B cell (primary cell): ENCODE measurements at regions not wholly inside any gene's neighbourhood (a gene's known extent, or its start where the extent isn't known, plus 50 kb on each side); places are given as distances from the start of the nearest gene placed in this dataset.

Source experiments
- CTCF ChIP-seq: fragments of 200-600 bp; IDR thresholded peaks from one replicate; pipeline ENCODE4 v1.8.0; 2022; ENCODE audit warnings: antibody characterized with exemption, mild to moderate bottlenecking
- EZH2 ChIP-seq: IDR thresholded peaks from 2 replicates; pipeline ENCODE4 v1.6.1; 2012; ENCODE audit warnings: borderline replicate concordance, low read depth, mild to moderate bottlenecking, moderate library complexity, low read length; ENCODE audit not compliant: insufficient read depth, poor library complexity, severe bottlenecking

GRCh38 chr4:52197306-52197705 is 146.2 kb downstream of the SPATA18 start:
- no peak for TF ChIP-seq CTCF
- TF ChIP-seq EZH2: no peak
